WTC11 (cell line): ENCODE measurements at regions not wholly inside any gene's neighbourhood (a gene's known extent, or its start where the extent isn't known, plus 50 kb on each side); places are given as distances from the start of the nearest gene placed in this dataset.

Source experiments
- ATAC-seq: fragments of 200-7000 bp; cut with Tn5 transposase; 2 replicates; pipeline ENCODE4 v1.10.0; 2021; ENCODE audit warnings: mild to moderate bottlenecking, moderate library complexity
- CTCF ChIA-PET: fragments of 300-600 bp; sonication (Branson Sonifier 250); formaldehyde crosslinking; loops from one replicate; lab custom pipeline; 2021; ENCODE audit warnings: antibody characterized with exemption; lab: Charles Lee
- POLR2A ChIA-PET: fragments of 350-600 bp; sonication (Branson Sonifier 250); formaldehyde crosslinking; loops from one replicate; lab custom pipeline; 2021; ENCODE audit warnings: antibody characterized with exemption; lab: Charles Lee
- DNase-seq: peaks from one replicate; pipeline ENCODE4 v3.0.0; 2021; ENCODE audit warnings: low spot score
- H3K27ac Mint-ChIP-seq: 2 replicates; pipeline ENCODE4 v1.8.0; 2021; ENCODE audit warnings: mixed read lengths
- H3K27me3 Mint-ChIP-seq: 2 replicates; pipeline ENCODE4 v1.8.0; 2021; ENCODE audit warnings: low read depth, mild to moderate bottlenecking, moderate library complexity, mixed read lengths
- H3K36me3 Mint-ChIP-seq: 2 replicates; pipeline ENCODE4 v1.8.0; 2021; ENCODE audit warnings: mixed read lengths
- H3K4me1 Mint-ChIP-seq: 2 replicates; pipeline ENCODE4 v1.8.0; 2022; ENCODE audit warnings: mixed read lengths
- H3K4me3 Mint-ChIP-seq: 2 replicates; pipeline ENCODE4 v1.8.0; 2021; ENCODE audit warnings: mild to moderate bottlenecking, moderate library complexity, mixed read lengths
- H3K9me3 Mint-ChIP-seq: 2 replicates; pipeline ENCODE4 v1.8.0; 2021; ENCODE audit warnings: mixed read lengths
- AR ChIP-seq: fragments of 250-450 bp; sonication (Bioruptor Pico); IDR thresholded peaks from 2 replicates; pipeline ENCODE4 v1.9.0; 2021; ENCODE audit warnings: mild to moderate bottlenecking
- ATF6 ChIP-seq: sonication (generic); formaldehyde crosslinking; IDR thresholded peaks from 2 replicates; pipeline ENCODE4 v1.8.1; 2023; ENCODE audit warnings: mild to moderate bottlenecking, missing genetic modification reagents
- CBFB ChIP-seq: sonication (generic); formaldehyde crosslinking; IDR thresholded peaks from 2 replicates; pipeline ENCODE4 v1.8.1; 2022; ENCODE audit warnings: mild to moderate bottlenecking, low read depth, missing genetic modification reagents
- E2F1 ChIP-seq: sonication (generic); formaldehyde crosslinking; IDR thresholded peaks from 2 replicates; pipeline ENCODE4 v1.8.0; 2022; ENCODE audit warnings: mild to moderate bottlenecking, missing genetic modification reagents
- E2F5 ChIP-seq: sonication (generic); formaldehyde crosslinking; IDR thresholded peaks from 2 replicates; pipeline ENCODE4 v1.8.1; 2022; ENCODE audit warnings: mild to moderate bottlenecking, moderate library complexity, missing genetic modification reagents
- EMX1 ChIP-seq: fragments of 250-450 bp; sonication (Bioruptor Pico); IDR thresholded peaks from 2 replicates; pipeline ENCODE4 v1.8.0; 2021; ENCODE audit warnings: mild to moderate bottlenecking
- ERG ChIP-seq: fragments of 250-450 bp; sonication (Bioruptor Pico); IDR thresholded peaks from 2 replicates; pipeline ENCODE4 v1.8.0; 2021; ENCODE audit warnings: mild to moderate bottlenecking
- FOXP4 ChIP-seq: sonication (generic); formaldehyde crosslinking; IDR thresholded peaks from 2 replicates; pipeline ENCODE4 v1.8.0; 2022; ENCODE audit warnings: mild to moderate bottlenecking, missing genetic modification reagents
- KAT7 ChIP-seq: sonication (generic); formaldehyde crosslinking; IDR thresholded peaks from 2 replicates; pipeline ENCODE4 v1.8.1; 2023; ENCODE audit warnings: missing genetic modification reagents, mild to moderate bottlenecking, borderline replicate concordance
- MAX ChIP-seq: sonication (generic); formaldehyde crosslinking; IDR thresholded peaks from 2 replicates; pipeline ENCODE4 v1.8.0; 2022; ENCODE audit warnings: mild to moderate bottlenecking, missing genetic modification reagents
- NFYB ChIP-seq: sonication (generic); formaldehyde crosslinking; conservative IDR thresholded peaks from 2 replicates; pipeline ENCODE4 v1.8.0; 2022; ENCODE audit warnings: low read depth, missing genetic modification reagents
- NR1H2 ChIP-seq: sonication (generic); formaldehyde crosslinking; IDR thresholded peaks from 2 replicates; pipeline ENCODE4 v1.9.0; 2021; ENCODE audit warnings: mild to moderate bottlenecking, moderate library complexity, missing genetic modification reagents
- SOX15 ChIP-seq: fragments of 250-450 bp; sonication (Bioruptor Pico); IDR thresholded peaks from 2 replicates; pipeline ENCODE4 v1.9.0; 2021; ENCODE audit warnings: mild to moderate bottlenecking
- USF1 ChIP-seq: sonication (generic); formaldehyde crosslinking; IDR thresholded peaks from 2 replicates; pipeline ENCODE4 v1.8.0; 2022; ENCODE audit warnings: mild to moderate bottlenecking, missing genetic modification reagents
- ZBTB43 ChIP-seq: sonication (generic); formaldehyde crosslinking; IDR thresholded peaks from 2 replicates; pipeline ENCODE4 v1.8.1; 2023; ENCODE audit warnings: mild to moderate bottlenecking, missing genetic modification reagents
- ZMAT4 ChIP-seq: fragments of 250-450 bp; sonication (Bioruptor Pico); IDR thresholded peaks from 2 replicates; pipeline ENCODE4 v1.9.0; 2021; ENCODE audit warnings: mild to moderate bottlenecking
- ZNF423 ChIP-seq: fragments of 250-450 bp; sonication (Bioruptor Pico); IDR thresholded peaks from 2 replicates; pipeline ENCODE4 v2.1.2; 2022; ENCODE audit warnings: mild to moderate bottlenecking, moderate library complexity

- DNase-seq, result no peak
- ATAC-seq, result no peak
- TF ChIP-seq KAT7 (CRISPR knock-in tag) (no peak), ATF6 (no peak), E2F1 (CRISPR knock-in tag) (no peak), SOX15 (CRISPR knock-in tag) (no peak), FOXP4 (CRISPR knock-in tag) (no peak), CBFB (CRISPR knock-in tag) (no peak), ERG (no peak), NFYB (CRISPR knock-in tag) (no peak)
- TF ChIP-seq, all 79 proteins: peak for 0
- POLR2A ChIA-PET, result interaction anchor here (0.9 kb wide), 1 partner anchor 9 kb away, joined by 3 read pairs; no protein-coding TSS in a partner anchor
- CTCF ChIA-PET, result interaction anchor here (1.3 kb wide), 1 partner anchor 69 kb away, joined by 7 read pairs; no protein-coding TSS in a partner anchor
- no peak overlapping the region for H3K27ac Mint-ChIP-seq
- H3K4me1 Mint-ChIP-seq, result peaks cover 21% of the 10 kb centered on the region
- H3K36me3 Mint-ChIP-seq, result no peaks in the 10 kb centered on the region
- no peak overlapping the region for H3K4me3 Mint-ChIP-seq
- no peaks in the 10 kb centered on the region; the same call in 1 of the 2 replicates for H3K27me3 Mint-ChIP-seq
- no peaks in the 10 kb centered on the region for H3K9me3 Mint-ChIP-seq
Measured at GRCh38 chr3:54008099-54008498, 114.3 kb upstream of the CACNA2D3 start.

- POLR2A ChIA-PET, result no interaction called here
- CTCF ChIA-PET, result interaction anchor here (1.2 kb wide), 1 partner anchor 65 kb away, joined by 8 read pairs; no protein-coding TSS in a partner anchor
- Mint-ChIP-seq H3K4me1 (peaks cover 12% of the 10 kb centered on the region), H3K36me3 (no peaks in the 10 kb centered on the region), H3K4me3 (no peak overlapping the region), H3K27me3 (no peaks in the 10 kb centered on the region; the same call in 1 of the 2 replicates), H3K9me3 (no peaks in the 10 kb centered on the region), H3K27ac (no peak overlapping the region)
- DNase-seq (no peak), ATAC-seq (no peak)
- TF ChIP-seq MAX (CRISPR knock-in tag), result no peak
Measured at GRCh38 chr3:54004335-54004734, 112.7 kb upstream of the SELENOK start.

GRCh38 chr3:54003136-54003535 lies 111.5 kb upstream of the SELENOK start:
- H3K27ac Mint-ChIP-seq, result no peak overlapping the region
- no peaks in the 10 kb centered on the region; the same call in 1 of the 2 replicates for H3K27me3 Mint-ChIP-seq
- ATAC-seq, result no peak
- H3K4me1 Mint-ChIP-seq, result peaks cover 3% of the 10 kb centered on the region; the same call in 1 of the 2 replicates
- H3K9me3 Mint-ChIP-seq, result no peaks in the 10 kb centered on the region
- H3K36me3 Mint-ChIP-seq, result no peaks in the 10 kb centered on the region
- ChIA-PET CTCF (interaction anchor here (0.6 to 1.1 kb wide), 3 partner anchors 12 to 1607 kb away, joined by 3 read pairs; no protein-coding TSS in a partner anchor), POLR2A (interaction anchor here (0.7 kb wide), 1 partner anchor 262 kb away, joined by 4 read pairs; no protein-coding TSS in a partner anchor)
- DNase-seq, result no peak
- H3K4me3 Mint-ChIP-seq, result no peak overlapping the region
- TF ChIP-seq ZNF423 (CRISPR knock-in tag) (no peak), ZBTB43 (CRISPR knock-in tag) (no peak), CBFB (CRISPR knock-in tag) (no peak), USF1 (CRISPR knock-in tag) (no peak), E2F5 (CRISPR knock-in tag) (no peak), AR (CRISPR knock-in tag) (no peak), ZMAT4 (CRISPR knock-in tag) (no peak), MAX (CRISPR knock-in tag) (no peak), NR1H2 (CRISPR knock-in tag) (no peak), EMX1 (CRISPR knock-in tag) (no peak)
